Heart left ventricle (tissue), 13 donors: ENCODE measurements at regions not wholly inside any gene's neighbourhood (a gene's known extent, or its start where the extent isn't known, plus 50 kb on each side); places are given as distances from the start of the nearest gene placed in this dataset.

Experiments used
- POLR2A ChIP-seq, 2 donors: fragments of 450-650 bp; IDR thresholded peaks; one replicate each; pipeline ENCODE4 v1.6.1; 2017; ENCODE audit warnings: antibody characterized with exemption in 2 of 2, mild to moderate bottlenecking in 2 of 2, moderate library complexity in 2 of 2
- TF ChIP-seq, protein P1 (sequence below), 12 donors: fragments of 200-600 bp; sonication (generic) in 4 of 12; IDR thresholded peaks; one replicate each; pipeline versions ENCODE4 v1.5.0 to v1.8.0; 2018 to 2022; ENCODE audit warnings: antibody characterized with exemption in 12 of 12, mild to moderate bottlenecking in 5 of 12
- donor health status: ischemic (EF 13 %, LVEDD 7.1; RV severe dilation, severe dysfunction).
- donor health status: DM: no; HTN: yes; CAD: no.
- donor health status: DM: no; HTN: no; CAD: no.
- donor health status: ischemic (EF 25% LVEDD 6.9; RV normal size, moderate dysfunction).
- donor health status: ischemic (EF 25% LVEDD 5.7; RV mildly dilated, moderate dysfunction).
- donor health status: ischemic (EF 35%, LVEDD 5.7; RV mildly dilated, moderate dysfunction).
- donor health status: nonischemic (EF 11% LVEDD 7.7; RV severe dilation, severe dysfunction).
- donor health status: DM: yes; HTN: yes; CAD: no.
- donor health status: PGD.
- donor health status: ischemic (EF 29% LVEDD 5.4; RV normal size, mild dysfunction).
- donor health status: nonischemic (EF 23%, LVEDD 6.1; RV moderate dilation, normal function).

- TF ChIP-seq, protein P1, sequence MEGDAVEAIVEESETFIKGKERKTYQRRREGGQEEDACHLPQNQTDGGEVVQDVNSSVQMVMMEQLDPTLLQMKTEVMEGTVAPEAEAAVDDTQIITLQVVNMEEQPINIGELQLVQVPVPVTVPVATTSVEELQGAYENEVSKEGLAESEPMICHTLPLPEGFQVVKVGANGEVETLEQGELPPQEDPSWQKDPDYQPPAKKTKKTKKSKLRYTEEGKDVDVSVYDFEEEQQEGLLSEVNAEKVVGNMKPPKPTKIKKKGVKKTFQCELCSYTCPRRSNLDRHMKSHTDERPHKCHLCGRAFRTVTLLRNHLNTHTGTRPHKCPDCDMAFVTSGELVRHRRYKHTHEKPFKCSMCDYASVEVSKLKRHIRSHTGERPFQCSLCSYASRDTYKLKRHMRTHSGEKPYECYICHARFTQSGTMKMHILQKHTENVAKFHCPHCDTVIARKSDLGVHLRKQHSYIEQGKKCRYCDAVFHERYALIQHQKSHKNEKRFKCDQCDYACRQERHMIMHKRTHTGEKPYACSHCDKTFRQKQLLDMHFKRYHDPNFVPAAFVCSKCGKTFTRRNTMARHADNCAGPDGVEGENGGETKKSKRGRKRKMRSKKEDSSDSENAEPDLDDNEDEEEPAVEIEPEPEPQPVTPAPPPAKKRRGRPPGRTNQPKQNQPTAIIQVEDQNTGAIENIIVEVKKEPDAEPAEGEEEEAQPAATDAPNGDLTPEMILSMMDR (IDR thresholded peaks at IDR 0.05) = no peak
- no peak for TF ChIP-seq POLR2A (IDR thresholded peaks at IDR 0.05)
Observed at GRCh38 chr13:74215420-74215819, 81.2 kb upstream of the KLF12 start.
